NCI-H774 (cell line): ENCODE measurements at regions not wholly inside any gene's neighbourhood (a gene's known extent, or its start where the extent isn't known, plus 50 kb on each side); places are given as distances from the start of the nearest gene placed in this dataset.
A peak's percentile ranks its signal among the peaks of the same experiment; 100 is the strongest.

Experiments
- DNase-seq: peaks from one replicate; lab custom pipeline; 2025; lab: John Stamatoyannopoulos, UW

DNA sequence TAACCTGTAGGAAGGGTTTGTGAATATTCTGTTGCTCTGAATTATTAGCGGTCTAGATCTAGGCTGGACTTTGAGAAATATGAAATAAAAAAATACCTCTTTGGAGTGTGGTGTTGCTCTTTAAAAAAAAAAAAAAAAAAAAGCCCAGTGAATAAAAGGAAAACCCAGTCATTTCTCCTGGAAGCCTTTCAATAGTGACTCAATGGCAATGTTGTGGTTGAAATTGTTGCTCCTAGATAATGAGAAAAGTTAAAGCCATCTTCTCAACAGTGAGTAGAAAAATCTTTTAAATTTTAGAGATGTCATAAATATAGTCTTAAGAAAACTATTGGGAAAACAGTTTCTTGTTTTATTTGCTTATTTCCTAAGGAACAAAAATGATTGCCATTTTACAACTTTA is 135.3 kb downstream of the RFC3 start:
- no peak for DNase-seq

DNA sequence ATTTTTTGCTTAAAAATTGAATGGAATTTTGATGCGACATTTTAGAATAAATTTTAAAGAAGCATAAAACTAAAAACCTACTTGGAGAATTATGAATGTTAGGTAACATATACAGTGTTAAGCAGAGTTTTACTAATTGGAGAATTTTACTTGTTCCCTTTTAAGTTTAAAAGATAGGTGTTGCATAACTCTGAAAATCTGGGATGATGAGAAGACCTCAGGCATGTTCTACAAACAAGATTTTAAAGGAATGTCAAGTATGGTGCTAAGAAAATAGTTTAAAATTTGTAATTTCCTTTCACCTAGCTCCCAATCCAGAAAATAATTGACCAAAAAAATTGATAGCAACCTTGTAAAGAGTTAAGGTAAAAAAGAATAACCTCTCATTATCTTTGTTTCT is 135.8 kb downstream of the RFC3 start:
- no peak for DNase-seq

GRCh38 chr13:33956346-33956745 is 138.4 kb downstream of the RFC3 start:
- no peak for DNase-seq

DNA sequence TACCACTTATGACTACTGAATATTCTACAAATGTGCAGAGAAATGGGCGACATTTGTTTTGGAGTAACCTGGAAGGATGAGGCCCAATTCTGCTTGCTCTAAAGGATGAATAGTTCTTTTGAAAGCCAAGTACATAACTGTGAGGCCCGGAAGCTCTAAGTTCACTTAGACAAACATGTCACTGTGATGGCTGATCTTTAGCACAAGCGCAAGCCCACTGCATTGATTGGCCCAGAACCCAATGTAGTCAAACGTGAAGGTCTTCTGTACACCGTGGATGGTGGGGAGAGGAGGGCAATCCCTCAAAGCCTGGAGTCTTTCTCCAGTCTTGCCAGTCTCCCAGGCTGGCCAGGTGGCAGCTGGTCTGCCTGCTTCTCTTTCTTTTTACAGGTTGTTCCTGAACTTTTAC is 139.6 kb downstream of the RFC3 start:
- no peak for DNase-seq

GRCh38 chr13:33958964-33959363 is 141.0 kb downstream of the RFC3 start:
- no peak for DNase-seq

GRCh38 chr13:33963134-33963533 is 145.2 kb downstream of the RFC3 start:
- DNase-seq = no peak

DNA sequence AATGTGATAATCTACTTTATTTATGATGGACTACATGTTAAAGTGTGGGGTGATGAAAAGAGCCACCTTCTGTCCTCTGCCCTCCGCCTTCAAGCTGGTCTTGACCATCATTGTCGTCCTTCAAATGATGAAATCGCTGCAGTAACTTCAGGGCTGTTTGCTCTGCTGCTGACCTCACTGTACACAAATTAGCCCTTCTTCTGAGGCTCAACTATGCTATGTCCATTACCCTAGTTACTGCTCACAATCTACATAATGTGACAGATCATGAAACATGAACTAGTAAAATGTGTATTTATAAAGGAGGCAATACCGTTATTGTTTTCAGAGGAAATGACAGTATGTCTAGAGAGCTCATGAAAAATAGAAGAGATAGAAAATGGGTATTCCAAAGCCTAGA is 145.9 kb downstream of the RFC3 start:
- no peak for DNase-seq

DNA sequence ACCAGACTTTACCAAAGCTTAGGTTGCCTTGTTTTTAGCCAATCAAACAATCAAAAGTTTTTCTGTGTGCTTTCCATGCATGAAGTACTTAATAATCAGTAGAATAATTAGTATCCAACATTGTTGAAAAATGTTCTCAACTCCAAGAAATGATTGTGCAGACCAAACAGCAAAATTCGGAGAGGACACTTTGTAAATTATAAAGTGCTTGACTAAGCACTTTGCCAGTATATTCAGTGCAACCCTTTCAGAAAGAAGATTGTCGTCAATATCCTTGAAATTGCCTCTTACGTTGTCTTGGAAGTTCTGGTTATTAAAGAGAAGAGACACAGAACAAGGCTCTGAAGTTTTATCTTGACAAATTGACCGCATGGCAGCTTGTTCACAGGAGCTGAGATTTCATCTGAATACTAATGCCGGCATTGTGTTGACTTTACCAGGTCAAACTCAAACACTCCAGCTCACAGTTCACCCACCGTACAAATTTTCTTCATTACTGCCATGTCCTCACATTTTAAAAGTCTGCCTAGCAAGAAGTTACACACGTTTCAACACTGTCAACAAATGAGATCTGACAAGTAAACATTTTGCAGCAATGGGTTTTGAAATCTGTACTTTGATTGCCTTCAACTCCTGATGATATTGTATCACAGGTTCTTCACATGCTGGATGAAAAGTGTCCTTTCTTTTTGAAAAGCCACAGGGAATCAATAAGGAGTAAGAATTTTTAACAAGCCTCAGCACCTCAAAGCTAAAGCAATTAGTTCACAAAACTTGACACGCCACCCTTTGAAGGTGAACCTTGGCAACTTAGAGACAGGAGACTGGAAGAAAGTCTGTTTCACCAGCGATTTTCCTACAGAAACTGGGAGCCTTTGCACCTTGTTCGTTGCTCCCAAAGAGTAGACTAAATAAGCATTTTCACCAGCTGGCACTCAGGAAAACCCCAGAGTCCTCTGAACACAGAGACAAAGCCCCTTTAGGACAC is 150.9 kb downstream of the RFC3 start:
- no peak for DNase-seq

- DNase-seq = no peak
Observed at GRCh38 chr13:33970746-33971561, 153.0 kb downstream of the RFC3 start.

DNA sequence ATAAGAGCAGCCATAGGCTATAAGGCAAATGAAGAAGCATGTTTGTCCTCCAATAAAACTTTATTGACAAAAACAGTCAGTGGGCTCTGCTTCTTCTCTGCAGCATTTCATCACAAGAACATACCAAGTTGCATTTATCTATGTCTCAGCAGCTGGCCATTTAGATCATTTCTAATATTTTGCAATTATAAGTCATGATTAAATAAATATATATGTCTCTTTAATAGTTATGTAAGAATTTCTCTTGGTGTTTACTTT is 153.5 kb downstream of the RFC3 start:
- no peak for DNase-seq

DNA sequence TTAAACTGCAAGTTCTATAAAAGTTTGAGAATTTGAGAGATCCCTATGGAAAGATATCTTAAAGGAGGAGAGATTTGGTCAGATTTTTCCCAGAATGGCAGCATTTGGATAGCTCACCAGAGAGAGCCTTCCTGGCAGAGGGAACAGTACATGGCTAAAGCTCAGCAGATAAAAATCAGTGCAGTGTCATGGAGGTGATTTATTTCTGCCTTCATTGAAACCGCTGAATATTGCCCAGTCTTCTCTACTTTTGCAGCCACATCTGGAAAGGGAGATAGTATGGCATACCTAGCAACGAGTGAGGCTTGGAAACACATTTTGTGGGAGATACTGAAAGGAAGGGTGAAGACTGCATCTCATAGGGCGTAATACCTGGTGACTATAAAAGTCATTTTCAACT is 155.2 kb downstream of the RFC3 start:
- no peak for DNase-seq

DNA sequence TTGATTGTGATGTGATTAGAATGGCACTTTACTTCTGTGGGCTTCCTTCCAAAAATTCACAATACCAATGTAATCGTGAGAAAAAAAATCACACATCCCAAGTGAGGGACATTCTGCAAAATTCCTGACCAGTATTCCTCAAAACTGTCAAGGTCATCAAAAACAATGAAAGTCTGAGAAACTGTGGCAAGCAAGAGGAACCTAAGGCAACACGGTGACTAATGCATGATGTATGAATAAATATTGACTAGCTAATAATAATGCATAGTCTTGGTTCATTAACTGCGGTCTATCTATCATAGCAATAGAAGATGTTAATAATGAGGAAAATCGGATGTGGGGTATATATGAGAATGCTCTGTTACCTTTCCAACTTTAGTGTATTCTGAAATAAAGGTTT is 159.0 kb downstream of the RFC3 start:
- DNase-seq = no peak

DNA sequence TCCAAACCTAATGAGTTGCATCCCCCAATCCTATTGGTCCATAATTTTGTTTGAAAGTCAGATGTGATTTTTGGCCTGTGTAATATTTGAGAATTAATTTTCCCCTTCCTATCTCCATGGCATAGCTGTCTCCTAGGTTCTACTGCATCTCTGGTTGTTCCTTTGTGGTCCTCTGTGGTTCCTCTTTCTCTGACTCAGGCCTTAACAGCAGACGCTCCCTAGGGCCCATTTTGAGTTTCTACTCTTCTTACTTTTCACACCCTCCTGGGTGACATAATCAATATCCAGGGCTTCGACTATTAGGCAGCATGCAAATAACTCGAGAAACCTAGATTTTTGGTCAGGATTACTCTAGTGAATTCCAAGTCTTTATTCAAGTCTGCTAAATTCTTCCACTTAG is 160.7 kb downstream of the RFC3 start:
- DNase-seq = no peak

DNA sequence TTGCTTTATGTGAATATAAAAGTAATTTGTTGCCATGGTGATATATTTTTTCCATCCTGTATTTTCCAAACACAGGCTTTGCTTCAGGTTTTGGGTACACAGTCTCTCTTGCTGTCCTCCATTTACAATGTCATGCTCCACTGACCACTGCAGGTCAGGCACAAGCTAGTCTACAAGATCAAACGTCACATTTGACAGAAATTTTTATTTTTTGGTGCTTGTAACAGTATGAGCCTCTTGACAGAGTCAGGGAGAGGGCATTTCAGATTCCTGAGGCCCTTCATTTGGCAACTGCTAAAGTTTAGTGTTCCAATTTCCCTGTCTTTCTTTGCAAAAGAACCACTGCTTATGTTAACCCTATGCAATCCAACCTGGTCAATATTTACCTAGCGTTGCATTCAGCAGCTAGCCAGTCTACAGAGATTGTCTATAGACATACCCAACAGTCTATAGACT is 175.0 kb downstream of the RFC3 start:
- peak; percentile 36 for DNase-seq

DNA sequence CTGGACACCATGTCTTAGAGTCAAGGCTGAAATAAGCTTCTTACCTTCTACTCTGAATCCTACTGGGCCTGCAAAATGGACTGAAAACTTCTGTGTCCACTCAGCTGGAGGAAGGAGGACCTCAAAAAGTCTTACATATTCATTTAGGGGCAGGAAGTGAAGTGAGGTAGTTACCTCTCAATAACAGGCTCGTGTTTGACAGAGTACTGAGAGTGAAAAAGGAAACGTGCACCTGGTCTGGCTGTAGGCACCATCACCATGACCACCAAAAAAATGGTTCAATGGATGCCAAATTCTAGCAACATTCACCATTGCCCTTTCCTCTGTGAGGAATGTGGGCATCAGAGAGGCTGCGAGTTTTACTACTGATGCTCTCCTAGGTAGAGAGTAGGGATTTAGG is 176.2 kb downstream of the RFC3 start:
- DNase-seq = no peak

DNA sequence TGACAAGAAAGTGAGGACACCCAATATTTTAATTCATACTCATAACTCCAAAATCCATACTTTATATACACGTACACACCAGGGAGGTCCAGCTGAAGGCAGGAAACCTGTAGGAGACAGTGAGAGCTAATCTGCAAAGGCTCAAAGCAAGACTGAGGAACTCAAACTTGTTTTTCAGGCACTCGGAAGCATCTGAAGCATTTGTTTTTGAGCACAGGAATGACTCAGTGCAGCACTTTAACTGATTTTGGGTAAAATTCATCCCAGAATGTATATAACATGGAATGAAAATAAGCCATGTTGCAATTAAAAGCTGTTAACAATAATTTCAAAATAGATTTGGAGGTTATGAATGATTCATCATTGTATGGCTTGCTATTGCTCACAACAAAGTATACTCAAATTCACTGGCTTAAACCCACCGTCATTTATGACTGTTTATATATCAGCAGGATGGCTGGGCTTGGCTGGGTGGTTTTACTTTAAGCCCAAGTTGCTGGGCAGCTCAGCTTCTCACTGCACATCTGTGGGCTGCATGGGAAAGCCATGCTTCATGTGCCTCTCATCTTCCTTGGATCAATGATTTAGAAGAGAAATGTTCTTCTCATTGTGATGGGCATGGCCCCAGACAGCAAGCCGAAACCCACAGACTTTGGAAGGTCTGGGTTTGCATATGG is 177.0 kb downstream of the RFC3 start:
- DNase-seq = no peak

GRCh38 chr13:33996636-33997035 is 178.7 kb downstream of the RFC3 start:
- DNase-seq = no peak

- DNase-seq = no peak
Observed at GRCh38 chr13:33997574-33997973, 179.6 kb downstream of the RFC3 start.

- no peak for DNase-seq
Observed at GRCh38 chr13:33999811-34000605, 182.1 kb downstream of the RFC3 start.

DNA sequence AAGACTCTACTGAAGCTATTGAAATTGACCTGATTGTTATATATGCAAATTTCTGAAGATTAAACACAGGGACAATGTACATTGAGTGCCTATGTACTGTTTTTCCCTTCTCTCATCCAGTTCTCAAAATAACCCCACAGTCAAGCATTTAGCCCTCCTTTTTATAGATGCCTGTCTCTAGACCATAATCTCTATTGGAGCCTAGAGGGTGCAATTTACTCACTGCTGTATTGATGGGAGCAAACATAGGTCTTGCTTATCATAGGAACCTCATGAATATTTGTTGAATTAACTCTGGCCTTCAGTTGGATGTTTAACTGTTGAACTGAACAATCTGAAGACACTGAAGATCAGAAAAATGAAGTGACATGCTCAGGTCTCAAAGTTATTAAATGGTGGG is 183.0 kb downstream of the RFC3 start:
- DNase-seq = no peak

DNA sequence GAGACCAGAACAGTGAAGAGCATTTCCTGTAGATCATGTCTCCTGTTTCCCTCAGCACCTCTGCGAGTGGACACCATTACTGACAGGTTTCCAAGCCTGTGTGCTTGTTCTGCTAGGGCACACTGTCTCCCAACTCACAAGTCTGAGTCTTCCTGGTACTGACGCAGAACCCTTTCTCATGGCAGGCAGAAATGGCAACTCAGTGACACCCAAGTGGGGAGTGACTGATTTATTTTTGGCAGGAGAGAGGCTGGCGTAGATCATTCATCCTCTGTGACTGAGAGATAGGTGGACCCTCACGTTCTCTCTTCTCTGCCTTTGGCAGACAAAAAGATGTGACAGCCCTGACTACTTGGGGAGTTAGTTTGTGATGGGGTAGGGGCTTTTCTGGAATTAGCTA is 183.4 kb downstream of the RFC3 start:
- DNase-seq = no peak

- DNase-seq = no peak
Observed at GRCh38 chr13:34002141-34002540, 184.2 kb downstream of the RFC3 start.
